GM13976 (cell line): ENCODE measurements at regions not wholly inside any gene's neighbourhood (a gene's known extent, or its start where the extent isn't known, plus 50 kb on each side); places are given as distances from the start of the nearest gene placed in this dataset.

Experiments
- DNase-seq: peaks from one replicate; pipeline ENCODE4 v3.0.0; 2012; ENCODE audit warnings: low spot score
- CTCF ChIP-seq: IDR thresholded peaks from 2 replicates; pipeline ENCODE4 v1.5.1; 2012; ENCODE audit warnings: borderline replicate concordance, mild to moderate bottlenecking; ENCODE audit not compliant: insufficient read depth; ENCODE audit errors: extremely low read depth, missing control alignments, control extremely low read depth
- in situ Hi-C: fragments of 300-500 bp; cut with MboI; formaldehyde crosslinking; loops from one replicate; pipeline ENCODE4 v1.12.0; 2022; ENCODE audit warnings: low sequenced_read_pairs, mixed read lengths, inconsistent platforms; ENCODE audit not compliant: unreplicated experiment

- no peak for DNase-seq
- in situ Hi-C loops, result no loop called here
- TF ChIP-seq CTCF, result no peak
These were observed 184.8 kb upstream of the ZFHX3 start for GRCh38 chr16:73232555-73233328.

DNA sequence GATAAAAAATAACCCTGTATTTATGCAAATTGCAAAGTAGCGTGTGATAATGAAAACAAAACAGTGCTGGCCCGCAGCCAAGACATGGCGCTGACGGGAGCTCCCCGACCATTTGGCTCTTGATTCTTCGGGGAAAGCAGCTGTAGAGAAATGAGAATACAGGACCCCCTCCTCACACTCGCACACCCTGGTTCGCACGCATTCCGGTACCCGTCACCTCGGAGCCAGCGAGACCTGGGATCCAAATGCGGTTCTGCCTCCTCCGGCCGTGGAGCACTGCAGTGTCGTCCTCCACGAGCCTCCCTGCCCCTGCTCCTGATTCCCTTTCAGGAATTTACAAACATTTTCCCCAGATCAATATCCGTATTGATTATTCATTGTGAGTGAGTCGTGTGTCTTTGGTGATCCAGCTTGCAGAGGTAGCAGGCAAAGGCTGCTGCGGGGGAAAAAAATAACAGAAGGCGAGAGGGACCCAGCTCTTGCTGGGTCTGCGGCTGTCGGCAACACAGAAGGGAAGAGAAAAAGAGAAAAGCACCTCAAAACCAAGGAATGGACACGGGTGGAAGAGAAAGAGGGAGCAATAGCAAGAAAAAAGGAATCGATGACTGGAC, 184.1 kb upstream of the ZFHX3 start:
- in situ Hi-C loops, result no loop called here
- DNase-seq, result no peak
- no peak for TF ChIP-seq CTCF

DNA sequence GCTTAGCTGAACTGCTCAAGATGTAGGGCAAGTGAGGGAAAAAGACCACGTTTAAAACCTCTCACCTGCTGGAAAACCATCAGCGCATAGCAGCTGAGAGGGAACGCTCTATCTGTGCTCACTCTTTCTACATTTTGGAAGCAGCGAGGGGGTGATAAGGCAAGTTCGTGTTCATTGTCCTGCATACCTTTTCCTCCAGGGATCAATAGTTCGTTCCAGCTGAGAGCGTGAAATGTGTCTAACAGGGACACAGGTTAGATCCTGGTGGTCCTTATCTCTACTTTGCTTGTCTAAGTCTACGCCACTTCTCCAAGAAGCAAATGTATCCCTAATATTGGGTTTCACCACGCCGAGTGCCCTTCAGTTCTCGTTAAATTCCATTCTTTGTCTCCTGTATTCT, 183.5 kb upstream of the ZFHX3 start:
- TF ChIP-seq CTCF, result no peak
- in situ Hi-C loops, result no loop called here
- no peak for DNase-seq

- DNase-seq, result no peak
- no peak for TF ChIP-seq CTCF
- in situ Hi-C loops, result no loop called here
These were observed 182.7 kb upstream of the ZFHX3 start for GRCh38 chr16:73230651-73231050.

DNA sequence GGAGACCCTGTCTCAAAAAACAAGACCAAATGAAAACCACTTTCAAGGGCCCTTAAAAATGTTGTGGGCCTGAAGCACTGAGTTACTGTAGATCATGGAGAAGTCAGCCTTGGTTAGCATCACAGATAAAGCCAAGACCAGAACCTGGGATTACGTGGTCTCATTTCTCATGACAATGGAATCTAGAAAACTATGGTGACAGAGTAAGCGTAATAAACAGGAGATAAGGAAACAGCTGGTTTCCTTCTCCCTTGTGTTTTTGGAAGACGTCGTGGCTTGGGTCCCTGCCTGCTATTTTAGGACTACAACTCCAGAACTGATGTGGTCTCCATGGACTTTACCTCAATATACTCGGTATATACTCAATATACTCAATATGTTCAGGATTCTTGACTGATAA, 180.7 kb upstream of the ZFHX3 start:
- no peak for DNase-seq
- in situ Hi-C loops, result no loop called here
- TF ChIP-seq CTCF, result no peak

- no peak for DNase-seq
- in situ Hi-C loops, result no loop called here
- TF ChIP-seq CTCF, result no peak
These were observed 178.7 kb upstream of the ZFHX3 start for GRCh38 chr16:73226675-73227074.
